HL-60 (cell line): ENCODE measurements at regions not wholly inside any gene's neighbourhood (a gene's known extent, or its start where the extent isn't known, plus 50 kb on each side); places are given as distances from the start of the nearest gene placed in this dataset.

Experiments used
- CTCF ChIP-seq: IDR thresholded peaks from one replicate; pipeline ENCODE4 v1.5.1; 2011; ENCODE audit warnings: low read length, control low read depth, inconsistent platforms; ENCODE audit not compliant: insufficient read depth
- GABPA ChIP-seq: IDR thresholded peaks from 2 replicates; pipeline ENCODE4 v1.6.1; 2012; ENCODE audit warnings: low read depth
- POLR2AphosphoS5 ChIP-seq: IDR thresholded peaks from 2 replicates; pipeline ENCODE4 v1.6.1; 2012; ENCODE audit warnings: low read depth

- TF ChIP-seq CTCF (no peak), POLR2AphosphoS5 (no peak), GABPA (no peak)
Measured at GRCh38 chr5:69007163-69007562, 86.7 kb upstream of the SLC30A5 start.
